ENCODE measurements at regions not wholly inside any gene's neighbourhood (a gene's known extent, or its start where the extent isn't known, plus 50 kb on each side); places are given as distances from the start of the nearest gene placed in this dataset.

DNA sequence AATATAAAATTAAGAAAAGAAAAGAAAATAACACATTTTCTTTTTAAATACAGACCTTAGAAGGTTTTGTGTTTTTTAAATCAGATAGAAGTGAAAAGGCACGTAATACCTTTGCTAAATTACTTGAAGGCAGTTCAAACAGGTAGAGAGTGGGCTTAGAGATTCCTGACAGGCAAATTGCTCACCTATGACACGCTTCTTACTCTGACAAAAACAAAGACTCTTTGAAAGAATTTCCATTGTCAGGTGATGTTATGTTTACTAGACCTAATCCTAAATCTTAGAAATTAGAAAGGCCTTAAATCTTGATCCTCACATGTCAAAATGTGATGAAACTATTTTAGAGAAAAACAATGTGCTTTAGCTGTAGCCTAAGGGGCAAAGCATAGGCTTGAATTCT is 522.9 kb downstream of the SOX11 start:
- Histone ChIP-seq H3K4me1 (ENCODE audit: control insufficient read depth, insufficient read depth, low read length) (no peaks in the 10 kb centered on the region), H3K4me3 (ENCODE audit: low read depth in 2 of 2, low read length in 2 of 2) (no peak overlapping the region), H3K36me3 (ENCODE audit: control insufficient read depth, insufficient read depth, low read length) (no peaks in the 10 kb centered on the region), H3K27me3 (ENCODE audit: control insufficient read depth, insufficient read depth, low read length) (no peaks in the 10 kb centered on the region), H3K27ac (ENCODE audit: low read length) (no peak overlapping the region), H3K9me3 (ENCODE audit: control insufficient read depth, insufficient read depth, low read depth, low read length) (no peaks in the 10 kb centered on the region)
- ATAC-seq (no peak), DNase-seq (ENCODE audit: low read depth, low spot score) (no peak)
- CTCF ChIA-PET: no interaction called here
- POLR2A ChIA-PET: no interaction called here
- BruUV-seq (replicated peaks): no TSS peak
- in situ Hi-C loops (cut with HindIII; ENCODE audit: low pct_unique_long_range_greater_than_20kb, low sequenced_read_pairs): no loop called here
- TF ChIP-seq POLR2AphosphoS5 (IDR thresholded peaks at IDR 0.05; ENCODE audit: low read depth, low read length) (no peak), TCF7L2 (IDR thresholded peaks at IDR 0.05; ENCODE audit: low read depth, low read length) (no peak), SIN3A (IDR thresholded peaks at IDR 0.05; ENCODE audit: borderline replicate concordance, insufficient read depth, low read depth, low read length) (no peak)
- TF ChIP-seq, protein P1, sequence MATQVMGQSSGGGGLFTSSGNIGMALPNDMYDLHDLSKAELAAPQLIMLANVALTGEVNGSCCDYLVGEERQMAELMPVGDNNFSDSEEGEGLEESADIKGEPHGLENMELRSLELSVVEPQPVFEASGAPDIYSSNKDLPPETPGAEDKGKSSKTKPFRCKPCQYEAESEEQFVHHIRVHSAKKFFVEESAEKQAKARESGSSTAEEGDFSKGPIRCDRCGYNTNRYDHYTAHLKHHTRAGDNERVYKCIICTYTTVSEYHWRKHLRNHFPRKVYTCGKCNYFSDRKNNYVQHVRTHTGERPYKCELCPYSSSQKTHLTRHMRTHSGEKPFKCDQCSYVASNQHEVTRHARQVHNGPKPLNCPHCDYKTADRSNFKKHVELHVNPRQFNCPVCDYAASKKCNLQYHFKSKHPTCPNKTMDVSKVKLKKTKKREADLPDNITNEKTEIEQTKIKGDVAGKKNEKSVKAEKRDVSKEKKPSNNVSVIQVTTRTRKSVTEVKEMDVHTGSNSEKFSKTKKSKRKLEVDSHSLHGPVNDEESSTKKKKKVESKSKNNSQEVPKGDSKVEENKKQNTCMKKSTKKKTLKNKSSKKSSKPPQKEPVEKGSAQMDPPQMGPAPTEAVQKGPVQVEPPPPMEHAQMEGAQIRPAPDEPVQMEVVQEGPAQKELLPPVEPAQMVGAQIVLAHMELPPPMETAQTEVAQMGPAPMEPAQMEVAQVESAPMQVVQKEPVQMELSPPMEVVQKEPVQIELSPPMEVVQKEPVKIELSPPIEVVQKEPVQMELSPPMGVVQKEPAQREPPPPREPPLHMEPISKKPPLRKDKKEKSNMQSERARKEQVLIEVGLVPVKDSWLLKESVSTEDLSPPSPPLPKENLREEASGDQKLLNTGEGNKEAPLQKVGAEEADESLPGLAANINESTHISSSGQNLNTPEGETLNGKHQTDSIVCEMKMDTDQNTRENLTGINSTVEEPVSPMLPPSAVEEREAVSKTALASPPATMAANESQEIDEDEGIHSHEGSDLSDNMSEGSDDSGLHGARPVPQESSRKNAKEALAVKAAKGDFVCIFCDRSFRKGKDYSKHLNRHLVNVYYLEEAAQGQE (IDR thresholded peaks at IDR 0.05; ENCODE audit: insufficient read depth in 1 of 2, low read depth in 2 of 2, low read length in 1 of 2): no peak
- TF ChIP-seq, protein P2, sequence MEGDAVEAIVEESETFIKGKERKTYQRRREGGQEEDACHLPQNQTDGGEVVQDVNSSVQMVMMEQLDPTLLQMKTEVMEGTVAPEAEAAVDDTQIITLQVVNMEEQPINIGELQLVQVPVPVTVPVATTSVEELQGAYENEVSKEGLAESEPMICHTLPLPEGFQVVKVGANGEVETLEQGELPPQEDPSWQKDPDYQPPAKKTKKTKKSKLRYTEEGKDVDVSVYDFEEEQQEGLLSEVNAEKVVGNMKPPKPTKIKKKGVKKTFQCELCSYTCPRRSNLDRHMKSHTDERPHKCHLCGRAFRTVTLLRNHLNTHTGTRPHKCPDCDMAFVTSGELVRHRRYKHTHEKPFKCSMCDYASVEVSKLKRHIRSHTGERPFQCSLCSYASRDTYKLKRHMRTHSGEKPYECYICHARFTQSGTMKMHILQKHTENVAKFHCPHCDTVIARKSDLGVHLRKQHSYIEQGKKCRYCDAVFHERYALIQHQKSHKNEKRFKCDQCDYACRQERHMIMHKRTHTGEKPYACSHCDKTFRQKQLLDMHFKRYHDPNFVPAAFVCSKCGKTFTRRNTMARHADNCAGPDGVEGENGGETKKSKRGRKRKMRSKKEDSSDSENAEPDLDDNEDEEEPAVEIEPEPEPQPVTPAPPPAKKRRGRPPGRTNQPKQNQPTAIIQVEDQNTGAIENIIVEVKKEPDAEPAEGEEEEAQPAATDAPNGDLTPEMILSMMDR (IDR thresholded peaks at IDR 0.05): no peak
- intact Hi-C loops (cut with micrococcal nuclease; ENCODE audit: unreplicated experiment): no loop called here

DNA sequence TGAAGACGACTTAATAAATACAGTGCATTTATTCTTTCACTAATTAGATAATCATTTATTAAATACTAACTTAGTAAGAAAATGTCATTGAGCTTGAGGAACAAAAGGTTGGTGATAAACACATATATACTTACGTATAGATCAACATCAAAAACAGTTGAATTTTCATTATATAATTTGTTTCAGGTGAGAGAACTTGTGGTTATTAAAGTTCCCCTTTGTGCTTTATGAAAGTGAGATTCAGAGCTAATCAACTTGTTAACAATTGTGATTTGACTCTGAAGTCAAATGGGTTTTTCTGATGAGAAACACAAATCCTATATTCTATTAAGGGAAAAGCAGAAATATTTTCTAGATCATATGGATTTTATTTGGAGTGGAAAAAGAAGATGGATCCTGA is 524.0 kb downstream of the SOX11 start:
- H3K4me1 ChIP-seq (ENCODE audit: control insufficient read depth, insufficient read depth, low read length): no peaks in the 10 kb centered on the region
- TF ChIP-seq, protein P2 (IDR thresholded peaks at IDR 0.05): no peak
- TF ChIP-seq SIN3A (IDR thresholded peaks at IDR 0.05; ENCODE audit: borderline replicate concordance, insufficient read depth, low read depth, low read length): no peak
- TF ChIP-seq, protein P1 (IDR thresholded peaks at IDR 0.05; ENCODE audit: insufficient read depth in 1 of 2, low read depth in 2 of 2, low read length in 1 of 2): no peak
- no peak for TF ChIP-seq TCF7L2 (IDR thresholded peaks at IDR 0.05; ENCODE audit: low read depth, low read length)
- no peak for TF ChIP-seq POLR2AphosphoS5 (IDR thresholded peaks at IDR 0.05; ENCODE audit: low read depth, low read length)
- intact Hi-C loops (cut with micrococcal nuclease; ENCODE audit: unreplicated experiment): no loop called here
- ChIA-PET POLR2A (no interaction called here), CTCF (no interaction called here)
- DNase-seq (ENCODE audit: low read depth, low spot score) (no peak), ATAC-seq (no peak)
- no peaks in the 10 kb centered on the region for H3K9me3 ChIP-seq (ENCODE audit: control insufficient read depth, insufficient read depth, low read depth, low read length)
- no peak overlapping the region for H3K4me3 ChIP-seq (ENCODE audit: low read depth in 2 of 2, low read length in 2 of 2)
- H3K36me3 ChIP-seq (ENCODE audit: control insufficient read depth, insufficient read depth, low read length): no peaks in the 10 kb centered on the region
- BruUV-seq (replicated peaks): no TSS peak
- no peak overlapping the region for H3K27ac ChIP-seq (ENCODE audit: low read length)
- no peaks in the 10 kb centered on the region for H3K27me3 ChIP-seq (ENCODE audit: control insufficient read depth, insufficient read depth, low read length)
- in situ Hi-C loops (cut with HindIII; ENCODE audit: low pct_unique_long_range_greater_than_20kb, low sequenced_read_pairs): no loop called here
